ENCODE measurements at regions not wholly inside any gene's neighbourhood (a gene's known extent, or its start where the extent isn't known, plus 50 kb on each side); places are given as distances from the start of the nearest gene placed in this dataset.
"Not testable (repeated sequence)": the region's sequence is repeated elsewhere in the genome, so short reads cannot be mapped to it uniquely, and the experiment has no call there.

DNA sequence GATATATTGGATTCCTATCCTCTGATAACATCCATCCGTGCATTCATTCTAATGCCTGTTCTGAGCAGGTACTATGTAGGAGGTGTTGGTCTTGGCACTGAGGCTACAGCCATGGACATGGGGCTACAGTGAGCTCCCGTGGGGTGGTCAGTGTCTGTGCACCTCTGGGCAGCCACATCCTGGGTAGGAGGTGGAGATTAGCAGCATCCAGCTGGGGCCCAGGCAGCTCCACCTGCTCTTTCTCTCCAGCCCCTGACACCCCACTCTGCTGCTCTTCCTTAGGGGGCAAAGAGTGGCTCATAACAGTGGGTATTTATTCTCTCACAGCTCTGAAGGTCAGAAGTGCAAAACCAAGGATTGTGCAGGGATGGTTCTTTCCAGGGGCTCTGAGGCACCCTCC, 292.0 kb upstream of the SFSWAP start:
- in situ Hi-C loops (cut with HindIII; ENCODE audit: low pct_unique_long_range_greater_than_20kb, low sequenced_read_pairs) = no loop called here
- no peak for DNase-seq (ENCODE audit: low read depth in 1 of 2, low spot score in 1 of 2)
- no peak for TF ChIP-seq JUND (IDR thresholded peaks at IDR 0.05; ENCODE audit: low read depth)

DNA sequence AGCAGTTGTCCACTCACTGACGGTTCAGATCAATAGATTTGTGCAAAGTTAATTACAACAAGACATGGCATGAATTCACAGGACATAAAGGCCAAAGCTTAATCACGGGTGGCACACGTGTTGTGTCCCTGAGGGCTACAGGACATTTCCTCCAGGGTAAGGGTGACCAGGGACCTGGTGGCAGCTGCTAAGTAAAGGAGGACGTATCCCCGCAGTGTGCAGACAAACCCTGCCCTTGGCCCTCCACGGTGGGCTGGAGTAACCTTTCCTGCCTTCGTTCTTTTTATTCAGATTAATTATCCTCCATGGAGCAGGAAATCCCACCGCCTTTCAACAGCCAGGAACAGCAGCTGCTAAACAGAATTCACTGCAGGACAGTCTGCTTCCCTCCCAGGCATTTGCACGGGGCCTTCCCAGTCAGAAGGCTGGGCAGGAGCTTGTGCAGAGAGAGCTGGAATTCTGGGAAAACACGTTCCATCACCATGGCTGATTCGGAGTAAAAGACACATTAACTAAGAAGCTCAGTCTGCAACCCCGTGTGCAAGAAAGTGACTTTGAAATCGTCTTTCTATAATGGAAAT, 289.9 kb upstream of the SFSWAP start:
- DNase-seq (ENCODE audit: low read depth in 1 of 2, low spot score in 1 of 2) = no peak
- TF ChIP-seq JUND (IDR thresholded peaks at IDR 0.05; ENCODE audit: low read depth) = no peak
- in situ Hi-C loops (cut with HindIII; ENCODE audit: low pct_unique_long_range_greater_than_20kb, low sequenced_read_pairs) = no loop called here

DNA sequence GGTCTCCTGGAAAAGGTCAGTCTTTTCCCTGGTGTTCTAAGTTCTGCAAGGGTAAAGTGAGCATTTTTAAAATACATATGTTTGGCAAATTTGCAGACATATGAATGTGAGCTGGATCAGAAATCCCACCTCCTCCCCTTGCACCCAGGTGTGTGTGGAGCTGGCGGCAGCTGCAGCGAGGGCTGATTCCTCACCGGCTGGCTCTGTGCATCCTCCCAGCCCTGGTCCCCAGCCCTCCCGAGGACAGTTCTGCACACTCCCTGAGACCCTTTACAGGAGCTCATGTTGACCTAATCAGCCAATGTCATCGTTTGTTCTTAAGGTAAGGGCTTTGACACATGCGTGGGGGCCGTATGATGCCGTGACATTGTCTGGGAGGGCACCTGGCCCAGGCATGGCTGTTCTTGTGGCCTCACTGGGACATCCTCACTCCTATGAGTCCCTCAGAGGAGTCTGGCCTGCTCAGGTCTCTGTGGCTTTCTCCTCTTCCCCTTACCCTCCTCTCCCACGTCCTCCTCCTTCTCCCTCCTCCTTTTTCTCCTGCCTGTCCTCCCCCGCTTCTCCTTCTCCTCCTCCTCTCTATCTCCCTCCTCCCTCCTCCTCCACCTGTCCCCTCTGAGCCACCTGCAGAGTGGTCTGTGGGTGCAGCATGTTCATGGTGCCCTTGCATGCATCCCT, 289.2 kb upstream of the SFSWAP start:
- DNase-seq (ENCODE audit: low read depth in 1 of 2, low spot score in 1 of 2) = no peak
- no peak for TF ChIP-seq JUND (IDR thresholded peaks at IDR 0.05; ENCODE audit: low read depth)
- in situ Hi-C loops (cut with HindIII; ENCODE audit: low pct_unique_long_range_greater_than_20kb, low sequenced_read_pairs) = no loop called here

DNA sequence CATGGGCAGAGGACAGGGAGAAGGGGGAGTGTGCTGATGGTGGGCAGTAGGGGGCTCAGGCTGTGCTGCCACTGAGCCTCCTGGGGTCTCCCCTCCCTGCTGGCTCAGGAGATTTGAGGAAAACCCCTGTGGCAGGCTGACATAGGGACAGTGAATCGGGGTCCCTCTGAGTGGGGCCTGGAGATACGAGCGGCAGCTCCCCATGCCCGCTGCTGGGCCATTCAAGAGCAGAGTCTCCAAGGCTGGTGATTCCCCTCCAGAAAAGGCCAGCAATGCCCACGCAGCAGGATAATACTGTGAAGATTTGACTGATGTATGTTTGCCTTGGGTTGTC, 288.7 kb upstream of the SFSWAP start:
- in situ Hi-C loops (cut with HindIII; ENCODE audit: low pct_unique_long_range_greater_than_20kb, low sequenced_read_pairs) = no loop called here
- no peak for TF ChIP-seq JUND (IDR thresholded peaks at IDR 0.05; ENCODE audit: low read depth)
- DNase-seq (ENCODE audit: low read depth in 1 of 2, low spot score in 1 of 2) = no peak

DNA sequence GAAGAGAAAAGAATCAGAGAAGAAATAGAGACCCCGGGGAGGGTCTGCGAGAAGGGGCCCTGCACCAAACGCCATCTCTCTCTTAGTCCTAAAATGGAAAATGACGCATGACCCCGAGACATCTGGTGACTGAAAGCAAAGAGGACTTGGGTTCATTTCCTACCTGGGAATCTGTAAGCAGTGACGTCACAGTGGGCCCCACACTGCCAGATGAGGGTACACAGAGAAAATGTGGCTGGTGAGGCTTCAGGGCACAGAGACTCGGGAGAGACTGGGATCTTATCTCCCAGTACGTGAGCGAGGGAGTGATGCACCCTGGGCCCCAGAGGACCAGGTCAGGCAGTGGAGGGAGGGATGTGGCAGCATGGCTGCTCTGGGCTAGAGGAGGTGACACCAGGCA, 288.1 kb upstream of the SFSWAP start:
- no peak for DNase-seq (ENCODE audit: low read depth in 1 of 2, low spot score in 1 of 2)
- in situ Hi-C loops (cut with HindIII; ENCODE audit: low pct_unique_long_range_greater_than_20kb, low sequenced_read_pairs) = no loop called here
- no peak for TF ChIP-seq JUND (IDR thresholded peaks at IDR 0.05; ENCODE audit: low read depth)

DNA sequence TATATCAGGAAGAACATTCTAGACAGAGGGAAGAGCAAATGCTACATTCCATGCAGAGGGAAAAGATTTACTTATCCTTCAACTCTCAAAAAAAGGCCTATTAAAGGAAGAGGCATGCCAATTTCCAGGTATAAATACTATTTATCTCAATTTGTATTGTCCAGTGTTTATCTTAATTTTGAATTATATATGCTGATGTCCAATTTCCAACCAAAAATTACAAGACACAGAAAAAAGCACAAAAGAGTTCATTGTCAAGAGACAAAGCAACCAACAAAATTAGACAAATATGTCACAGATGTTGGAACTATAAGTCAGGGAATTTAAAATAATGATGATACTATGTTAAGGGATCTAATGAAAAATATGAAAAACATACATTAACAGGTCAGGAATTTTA, 286.6 kb upstream of the SFSWAP start:
- in situ Hi-C loops (cut with HindIII; ENCODE audit: low pct_unique_long_range_greater_than_20kb, low sequenced_read_pairs) = no loop called here
- no peak for TF ChIP-seq JUND (IDR thresholded peaks at IDR 0.05; ENCODE audit: low read depth)
- DNase-seq (ENCODE audit: low read depth in 1 of 2, low spot score in 1 of 2) = no peak

DNA sequence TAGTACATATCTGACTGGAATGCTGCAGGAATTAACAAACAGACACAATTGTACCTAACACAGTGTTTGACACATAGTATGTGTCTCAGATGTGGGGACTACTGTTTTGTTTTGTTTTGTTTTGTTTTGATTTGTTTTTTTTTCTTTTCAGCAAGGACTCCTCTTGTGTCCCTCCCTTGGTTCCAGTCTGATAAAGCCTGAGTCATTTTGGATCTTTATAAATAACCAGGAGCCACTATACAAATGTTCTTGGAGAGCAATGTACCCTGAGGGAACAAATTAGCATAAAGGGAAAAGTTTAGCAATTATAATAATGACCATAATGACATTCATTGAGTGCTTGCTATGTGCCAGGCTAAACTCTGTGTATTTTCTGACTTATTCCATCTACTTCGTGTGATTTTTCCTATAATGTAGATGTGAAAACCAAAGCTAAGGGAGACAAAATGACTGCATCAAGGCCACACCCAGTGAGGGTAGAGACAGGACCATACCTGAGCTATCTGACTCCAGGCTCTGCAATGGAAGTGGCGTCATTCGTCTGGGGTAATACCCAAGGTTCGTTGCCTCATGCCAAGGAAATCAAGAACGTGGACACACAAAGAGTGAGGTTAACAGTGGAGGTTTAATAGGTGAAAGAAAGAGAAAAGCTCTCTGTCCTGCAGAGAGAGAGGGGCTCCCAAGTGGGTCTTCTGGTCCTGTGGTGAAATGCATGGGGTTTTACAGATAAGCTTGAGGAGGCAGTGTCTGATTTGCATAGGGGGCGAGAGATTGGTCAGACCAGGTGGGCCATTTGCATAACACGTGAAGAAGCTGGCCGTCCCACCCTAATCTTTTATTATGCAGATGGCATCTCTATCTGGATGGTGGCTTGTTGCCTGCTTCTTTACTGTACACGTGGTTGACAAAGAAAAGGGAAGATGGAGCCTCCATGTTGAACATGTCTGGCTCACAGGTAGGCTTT, 285.5 kb upstream of the SFSWAP start:
- no peak for DNase-seq (ENCODE audit: low read depth in 1 of 2, low spot score in 1 of 2)
- TF ChIP-seq JUND (IDR thresholded peaks at IDR 0.05; ENCODE audit: low read depth) = no peak
- in situ Hi-C loops (cut with HindIII; ENCODE audit: low pct_unique_long_range_greater_than_20kb, low sequenced_read_pairs) = no loop called here

DNA sequence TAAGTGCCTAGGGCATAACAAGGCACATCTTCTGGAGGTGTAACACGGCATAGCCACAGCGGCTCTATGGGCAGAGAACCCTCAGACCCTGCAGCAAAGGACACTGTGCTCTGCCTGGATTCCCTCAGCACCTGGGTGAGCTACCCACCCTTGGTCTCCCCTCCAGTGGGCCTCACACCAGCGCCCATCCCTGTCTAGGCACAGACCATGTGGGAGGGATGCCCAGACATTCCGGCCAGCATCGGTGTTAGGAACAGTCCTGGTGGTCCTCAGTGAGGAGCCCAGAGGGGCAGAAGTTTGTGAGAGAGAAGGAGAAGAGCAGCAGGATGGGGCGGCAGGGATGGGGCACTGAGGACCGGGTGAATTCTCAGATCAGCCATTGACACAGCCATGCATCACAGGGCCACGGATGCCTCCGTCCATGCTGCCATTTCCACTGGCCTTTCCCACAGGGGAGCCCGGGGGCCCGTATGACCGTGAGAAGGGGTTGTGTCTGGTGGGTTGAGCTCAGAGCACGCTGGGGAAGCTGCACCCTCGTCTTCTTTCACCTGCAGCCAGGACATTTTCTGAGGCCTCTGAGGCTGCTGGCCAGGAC, 282.7 kb upstream of the SFSWAP start:
- DNase-seq (ENCODE audit: low read depth in 1 of 2, low spot score in 1 of 2) = no peak
- no peak for TF ChIP-seq JUND (IDR thresholded peaks at IDR 0.05; ENCODE audit: low read depth)
- in situ Hi-C loops (cut with HindIII; ENCODE audit: low pct_unique_long_range_greater_than_20kb, low sequenced_read_pairs) = no loop called here

DNA sequence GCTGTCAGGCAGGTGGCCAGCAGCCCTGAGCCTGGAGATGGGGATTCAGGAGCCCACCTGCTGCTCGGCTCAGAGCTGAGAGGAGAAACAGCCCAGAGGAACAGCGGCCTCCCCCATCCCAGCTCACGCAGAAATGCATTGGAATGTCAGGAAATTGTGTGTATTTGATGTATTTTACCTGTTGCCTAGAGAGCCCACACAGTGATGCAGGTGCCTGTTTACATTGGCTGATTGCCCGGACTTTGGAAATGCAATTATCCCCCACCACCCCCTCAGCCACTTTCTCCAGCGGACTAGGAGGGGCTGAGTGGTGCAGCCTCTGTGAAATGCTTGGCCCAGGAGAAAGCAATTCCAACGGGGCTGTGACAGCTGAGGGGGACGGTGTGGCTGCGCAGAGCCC, 281.7 kb upstream of the SFSWAP start:
- DNase-seq (ENCODE audit: low read depth in 1 of 2, low spot score in 1 of 2); in situ Hi-C loops (cut with HindIII; ENCODE audit: low pct_unique_long_range_greater_than_20kb, low sequenced_read_pairs): not testable (repeated sequence)

DNA sequence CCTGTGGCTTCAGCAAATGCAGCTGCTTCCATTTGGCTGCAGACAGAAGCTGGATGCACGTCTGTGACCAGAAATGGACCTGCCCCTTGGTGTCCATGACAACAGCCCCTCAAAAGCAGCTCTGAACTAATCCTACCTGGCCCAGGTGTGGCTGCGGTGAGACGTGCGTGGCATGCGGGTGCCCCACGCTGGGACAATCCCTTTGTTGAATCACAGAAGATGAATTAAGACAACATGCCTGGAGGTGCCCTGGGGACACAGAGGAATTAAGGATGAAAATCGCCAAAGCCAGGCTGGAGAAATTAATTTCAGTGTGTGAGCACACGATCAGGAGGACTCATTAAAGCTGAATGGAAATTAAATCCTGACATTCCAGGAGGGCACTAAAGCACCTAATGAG, 281.2 kb upstream of the SFSWAP start:
- DNase-seq (ENCODE audit: low read depth in 1 of 2, low spot score in 1 of 2) = not testable (repeated sequence)
- in situ Hi-C loops (cut with HindIII; ENCODE audit: low pct_unique_long_range_greater_than_20kb, low sequenced_read_pairs) = loop anchor here (10.0 kb wide), 1 partner anchor 205 kb away; no protein-coding TSS in a partner anchor

DNA sequence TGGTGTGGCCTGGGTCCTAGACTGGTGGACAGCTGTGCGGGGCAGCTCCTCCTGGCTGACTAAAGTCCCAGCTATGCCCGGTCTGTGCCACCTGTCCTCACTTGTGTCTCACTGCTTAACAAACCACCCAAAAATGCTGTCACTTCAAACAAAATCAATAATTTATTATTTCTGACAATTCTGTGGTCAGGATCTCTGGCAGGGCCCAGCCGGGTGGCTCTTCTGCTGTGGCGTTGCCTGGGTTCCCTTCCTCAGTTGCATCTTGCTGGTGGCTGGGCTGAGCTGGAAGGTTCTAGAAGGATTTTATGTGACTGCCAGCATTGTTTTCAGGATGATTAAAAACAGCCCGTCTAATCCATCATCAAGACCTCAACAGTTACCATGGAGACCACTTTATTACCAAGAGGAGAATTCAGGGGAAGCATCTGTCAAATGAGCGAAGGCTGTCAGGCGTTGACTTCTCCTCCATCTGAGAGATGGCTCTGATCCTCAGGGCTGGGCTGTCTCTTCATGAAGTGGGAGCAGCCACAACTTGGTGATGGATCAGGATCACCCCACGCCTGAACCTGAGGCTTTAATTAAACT, 280.6 kb upstream of the SFSWAP start:
- in situ Hi-C loops (cut with HindIII; ENCODE audit: low pct_unique_long_range_greater_than_20kb, low sequenced_read_pairs) = loop anchor here (10.0 kb wide), 1 partner anchor 205 kb away; no protein-coding TSS in a partner anchor
- no peak for DNase-seq (ENCODE audit: low read depth in 1 of 2, low spot score in 1 of 2)
- no peak for TF ChIP-seq JUND (IDR thresholded peaks at IDR 0.05; ENCODE audit: low read depth)

DNA sequence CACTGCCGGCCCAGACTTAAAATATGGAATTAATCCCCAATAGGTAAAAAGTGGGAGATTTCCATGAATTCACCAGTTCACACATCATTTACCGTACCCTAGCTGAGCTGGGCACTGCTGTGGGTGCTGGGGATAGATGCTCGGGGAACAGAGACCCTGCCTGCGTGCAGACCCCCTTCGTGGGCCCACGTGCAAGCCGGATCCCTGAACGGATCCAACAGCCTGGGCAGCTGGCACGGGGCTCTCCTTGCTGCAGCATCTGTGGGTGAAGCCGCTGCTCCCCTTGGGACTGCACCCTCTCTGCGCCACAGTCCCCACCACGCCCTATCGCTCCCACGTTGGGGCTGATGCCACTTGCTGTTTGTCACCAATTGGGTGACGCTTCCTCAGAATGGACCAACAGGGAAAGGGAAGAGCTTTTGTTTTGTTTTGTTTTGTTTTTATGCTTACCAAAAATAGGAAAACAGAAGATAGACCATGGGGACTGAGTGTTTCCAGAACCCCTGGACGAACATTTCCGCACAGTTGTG, 279.7 kb upstream of the SFSWAP start:
- DNase-seq (ENCODE audit: low read depth in 1 of 2, low spot score in 1 of 2) = not testable (repeated sequence)
- in situ Hi-C loops (cut with HindIII; ENCODE audit: low pct_unique_long_range_greater_than_20kb, low sequenced_read_pairs) = loop anchor here (10.0 kb wide), 1 partner anchor 206 kb away; no protein-coding TSS in a partner anchor

Measured in T47D (cell line).